Natural killer cell (primary cell): ENCODE measurements at regions not wholly inside any gene's neighbourhood (a gene's known extent, or its start where the extent isn't known, plus 50 kb on each side); places are given as distances from the start of the nearest gene placed in this dataset.

Experiments used
- ATAC-seq, 3 donors: fragments of 150-1000 bp in 2 of 3; fragments of 200-7000 bp in 1 of 3; cut with Tn5 transposase; 1 replicate in 1 of 3; 2 replicates in 2 of 3; pipeline ENCODE4 v1.10.0; 2021; ENCODE audit warnings: mild to moderate bottlenecking in 2 of 3, moderate library complexity in 2 of 3
- DNase-seq, 2 donors: peaks; one replicate each; pipeline versions ENCODE4 v3.0.0 to v3.0.0-alpha.2; 2013 to 2021; ENCODE audit warnings: mixed read lengths in 1 of 2
- H3K27ac ChIP-seq: one replicate; pipeline ENCODE4 v1.5.1; 2013; ENCODE audit warnings: mild to moderate bottlenecking, low read length
- H3K27me3 ChIP-seq: one replicate; pipeline ENCODE4 v1.6.1; 2013; ENCODE audit warnings: low read length; ENCODE audit not compliant: control insufficient read depth, insufficient read depth
- H3K36me3 ChIP-seq: one replicate; pipeline ENCODE4 v1.6.1; 2013; ENCODE audit warnings: low read length; ENCODE audit not compliant: control insufficient read depth, insufficient read depth
- H3K4me1 ChIP-seq: one replicate; pipeline ENCODE4 v1.6.1; 2013; ENCODE audit warnings: low read length; ENCODE audit not compliant: control insufficient read depth, insufficient read depth
- H3K4me3 ChIP-seq: one replicate; pipeline ENCODE4 v1.5.1; 2013; ENCODE audit warnings: low read length
- H3K9me3 ChIP-seq: one replicate; pipeline ENCODE4 v1.6.1; 2013; ENCODE audit warnings: low read length; ENCODE audit not compliant: control insufficient read depth, insufficient read depth
- H3K27ac Mint-ChIP-seq, 2 donors: one replicate each; pipeline ENCODE4 v1.8.0; 2022; ENCODE audit warnings: mild to moderate bottlenecking in 2 of 2, mixed read lengths in 2 of 2, moderate library complexity in 1 of 2
- H3K27me3 Mint-ChIP-seq, 2 donors: one replicate each; pipeline ENCODE4 v1.8.0; 2022; ENCODE audit warnings: low read depth in 2 of 2, mixed read lengths in 2 of 2
- H3K36me3 Mint-ChIP-seq: one replicate; pipeline ENCODE4 v1.8.0; 2022; ENCODE audit warnings: mixed read lengths
- H3K4me1 Mint-ChIP-seq, 2 donors: one replicate each; pipeline ENCODE4 v1.8.0; 2022; ENCODE audit warnings: mixed read lengths in 2 of 2
- H3K4me3 Mint-ChIP-seq: one replicate; pipeline ENCODE4 v1.8.0; 2022; ENCODE audit warnings: mild to moderate bottlenecking, moderate library complexity, mixed read lengths
- H3K9me3 Mint-ChIP-seq, 2 donors: one replicate each; pipeline ENCODE4 v1.8.0; 2022; ENCODE audit warnings: mixed read lengths in 2 of 2
- CTCF ChIP-seq: fragments of 200-600 bp; IDR thresholded peaks from one replicate; pipeline ENCODE4 v1.8.0; 2022; ENCODE audit warnings: antibody characterized with exemption
- WGBS: methylation state at CpG from one replicate; pipeline ENCODE4 v1.1.7; 2013; ENCODE audit warnings: missing lambda C conversion rate; ENCODE audit not compliant: insufficient coverage; 5-methylcytosine and 5-hydroxymethylcytosine counted together
- intact Hi-C: fragments of 100-400 bp; cut with micrococcal nuclease; formaldehyde crosslinking; loops from one replicate; pipeline ENCODE4 v1.14.2; 2022

- H3K27ac Mint-ChIP-seq: peak overlapping the region in 1 of 2 donors; percentile 42
- H3K27me3 Mint-ChIP-seq: no peaks in the 10 kb centered on the region
- no peak for ATAC-seq
- no peaks in the 10 kb centered on the region for H3K27me3 ChIP-seq
- H3K27ac ChIP-seq: no peak overlapping the region
- 93% methylated on average over 3 of the region's 5 CpGs for WGBS
- no peak for TF ChIP-seq CTCF
- intact Hi-C loops: loop anchor here (5.0 kb wide), 1 partner anchor 89 kb away; the partner anchor contains the start of gene KLF12
- no peaks in the 10 kb centered on the region for H3K36me3 Mint-ChIP-seq
- peaks cover 11% of the 10 kb centered on the region for H3K4me1 ChIP-seq
- H3K9me3 ChIP-seq: no peaks in the 10 kb centered on the region
- DNase-seq: no peak
- no peak overlapping the region for H3K4me3 ChIP-seq
- no peaks in the 10 kb centered on the region for H3K36me3 ChIP-seq
- no peaks in the 10 kb centered on the region for H3K9me3 Mint-ChIP-seq
- H3K4me3 Mint-ChIP-seq: no peak overlapping the region
- H3K4me1 Mint-ChIP-seq: peaks cover 60 to 63% of the 10 kb centered on the region in 2 donors
These were observed 91.0 kb downstream of the KLF12 start for GRCh38 chr13:74043237-74043636.

- Mint-ChIP-seq H3K36me3 (no peaks in the 10 kb centered on the region), H3K4me3 (no peak overlapping the region), H3K4me1 (peaks cover 73 to 75% of the 10 kb centered on the region in 2 donors), H3K9me3 (no peaks in the 10 kb centered on the region), H3K27me3 (no peaks in the 10 kb centered on the region), H3K27ac (peak overlapping the region in 1 of 2 donors; percentile 7)
- peak in 1 of 2 donors; percentile 49 for DNase-seq
- H3K36me3 ChIP-seq: no peaks in the 10 kb centered on the region
- H3K27ac ChIP-seq: no peak overlapping the region
- H3K4me1 ChIP-seq: peaks cover 17% of the 10 kb centered on the region
- WGBS: 90% methylated on average over 4 of the region's 4 CpGs
- H3K9me3 ChIP-seq: no peaks in the 10 kb centered on the region
- intact Hi-C loops: loop anchor here (5.0 kb wide), 1 partner anchor 92 kb away; the partner anchor contains the start of gene KLF12
- no peaks in the 10 kb centered on the region for H3K27me3 ChIP-seq
- peak in 2 of 3 donors; percentile 61 to 63 for ATAC-seq
- TF ChIP-seq CTCF: peak; percentile 27
- no peak overlapping the region for H3K4me3 ChIP-seq
These were observed 94.0 kb downstream of the KLF12 start for GRCh38 chr13:74040200-74040599.

- Histone ChIP-seq H3K36me3 (peaks cover under 1% of the 10 kb centered on the region), H3K4me1 (peaks cover 17% of the 10 kb centered on the region), H3K9me3 (no peaks in the 10 kb centered on the region), H3K27ac (no peak overlapping the region), H3K27me3 (no peaks in the 10 kb centered on the region), H3K4me3 (no peak overlapping the region)
- ATAC-seq (peak in 2 of 3 donors; percentile 48 to 58), DNase-seq (no peak)
- Mint-ChIP-seq H3K27ac (peak overlapping the region in 1 of 2 donors; percentile 7), H3K4me1 (peaks cover 76 to 81% of the 10 kb centered on the region in 2 donors), H3K27me3 (no peaks in the 10 kb centered on the region), H3K9me3 (no peaks in the 10 kb centered on the region), H3K36me3 (no peaks in the 10 kb centered on the region), H3K4me3 (no peak overlapping the region)
- intact Hi-C loops: loop anchor here (5.0 kb wide), 1 partner anchor 93 kb away; the partner anchor contains the start of gene KLF12
- WGBS: 94% methylated on average over 2 of the region's 3 CpGs
- TF ChIP-seq CTCF: no peak
These were observed 94.5 kb downstream of the KLF12 start for GRCh38 chr13:74039667-74040066.

- no peak overlapping the region for H3K27ac ChIP-seq
- no peak overlapping the region for H3K4me3 ChIP-seq
- intact Hi-C loops: no loop called here
- DNase-seq (no peak), ATAC-seq (no peak)
- WGBS: 100% methylated on average over 1 of the region's 2 CpGs
- H3K27me3 Mint-ChIP-seq: no peaks in the 10 kb centered on the region
- H3K4me1 ChIP-seq: peaks cover 17% of the 10 kb centered on the region
- H3K9me3 Mint-ChIP-seq: no peaks in the 10 kb centered on the region
- no peak overlapping the region for H3K27ac Mint-ChIP-seq
- no peak for TF ChIP-seq CTCF
- H3K36me3 ChIP-seq: peaks cover 2% of the 10 kb centered on the region
- H3K27me3 ChIP-seq: no peaks in the 10 kb centered on the region
- no peaks in the 10 kb centered on the region for H3K36me3 Mint-ChIP-seq
- no peaks in the 10 kb centered on the region for H3K9me3 ChIP-seq
- H3K4me1 Mint-ChIP-seq: peaks cover 74 to 79% of the 10 kb centered on the region in 2 donors
- no peak overlapping the region for H3K4me3 Mint-ChIP-seq
These were observed 95.0 kb downstream of the KLF12 start for GRCh38 chr13:74039154-74039553.
